Fibroblast of gingiva (primary cell): ENCODE measurements at regions not wholly inside any gene's neighbourhood (a gene's known extent, or its start where the extent isn't known, plus 50 kb on each side); places are given as distances from the start of the nearest gene placed in this dataset.

ENCODE experiments used
- DNase-seq: peaks from one replicate; pipeline ENCODE4 v3.0.0-alpha.2; 2011; ENCODE audit warnings: low read depth

DNA sequence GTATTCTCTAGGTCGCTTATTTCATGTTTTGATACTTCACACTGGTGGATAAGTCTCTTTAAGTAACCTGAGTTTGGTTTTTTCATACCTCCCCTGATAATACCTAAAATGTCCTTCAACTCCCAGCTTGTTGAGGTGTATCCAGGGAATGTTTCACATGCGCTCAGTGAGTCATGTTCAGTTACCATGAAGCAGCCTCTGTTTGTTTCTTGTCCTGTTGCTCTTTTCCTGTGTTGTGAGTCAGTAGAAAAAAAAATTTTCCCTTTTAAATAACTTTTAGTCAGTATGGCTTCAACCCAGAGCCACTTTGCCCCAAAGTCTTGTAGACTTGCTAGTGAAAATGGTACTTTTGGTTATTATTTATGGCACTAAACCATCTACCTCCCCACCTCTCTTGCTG, 278.4 kb upstream of the ZPLD1 start:
- DNase-seq: peak; percentile 77

DNA sequence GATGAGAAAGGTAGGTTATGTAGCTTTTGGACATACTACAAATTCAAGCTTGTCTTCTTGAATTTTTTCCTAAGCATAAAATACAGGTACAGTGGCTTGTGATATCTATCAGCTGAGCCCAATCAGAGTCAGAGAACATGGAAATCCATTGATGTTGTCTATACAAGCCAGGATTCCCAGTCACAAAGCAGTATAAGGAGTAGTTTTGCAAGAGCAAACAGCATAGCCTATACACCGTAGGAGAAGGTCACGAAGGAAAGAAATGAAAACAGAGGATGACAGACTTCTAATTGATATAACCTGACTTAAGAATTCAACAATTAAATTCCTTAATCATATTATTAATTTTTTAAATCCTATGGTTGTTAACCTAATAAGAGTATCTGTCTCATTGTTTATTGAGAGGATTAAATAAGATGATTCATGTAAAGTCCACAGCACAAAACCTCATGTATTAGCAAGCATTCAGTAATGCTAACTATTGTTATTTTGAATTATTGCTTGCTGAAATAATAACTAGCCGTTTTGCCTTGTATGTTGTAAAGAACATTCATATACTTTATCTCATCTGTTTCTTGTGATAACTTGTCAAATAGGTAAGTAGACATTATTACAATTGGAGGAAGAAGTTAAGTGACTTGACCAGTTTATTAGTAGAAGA, 276.6 kb upstream of the ZPLD1 start:
- DNase-seq: no peak

DNA sequence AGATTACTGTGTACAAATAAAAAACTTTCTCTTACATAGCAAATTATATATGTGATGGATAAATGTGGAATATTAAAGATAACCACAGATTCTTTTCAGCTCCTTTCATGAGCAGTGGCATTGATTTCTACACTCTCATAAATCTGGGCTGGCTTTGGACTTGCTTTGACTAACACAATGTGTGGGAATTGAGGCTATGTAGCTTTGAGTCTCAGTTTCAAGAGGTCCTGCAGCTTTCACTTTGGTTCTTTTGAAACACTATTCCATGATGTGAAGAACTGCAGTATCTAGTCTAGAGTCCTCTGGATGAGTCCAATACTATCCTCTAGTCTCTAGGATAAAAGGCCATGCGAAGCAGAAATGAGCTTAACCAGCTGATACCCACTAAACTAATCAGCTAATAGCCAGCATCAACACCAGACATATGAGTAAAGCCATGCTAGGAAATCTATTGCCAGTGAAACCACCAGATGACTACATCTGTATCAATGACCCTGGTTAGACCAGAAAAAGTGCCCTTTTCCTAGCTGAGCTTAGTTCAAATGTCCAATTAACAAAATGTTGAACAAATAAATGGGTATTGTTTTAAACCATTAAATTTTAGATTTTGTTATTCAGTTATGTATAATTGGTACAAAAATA, 274.9 kb upstream of the ZPLD1 start:
- no peak for DNase-seq

DNA sequence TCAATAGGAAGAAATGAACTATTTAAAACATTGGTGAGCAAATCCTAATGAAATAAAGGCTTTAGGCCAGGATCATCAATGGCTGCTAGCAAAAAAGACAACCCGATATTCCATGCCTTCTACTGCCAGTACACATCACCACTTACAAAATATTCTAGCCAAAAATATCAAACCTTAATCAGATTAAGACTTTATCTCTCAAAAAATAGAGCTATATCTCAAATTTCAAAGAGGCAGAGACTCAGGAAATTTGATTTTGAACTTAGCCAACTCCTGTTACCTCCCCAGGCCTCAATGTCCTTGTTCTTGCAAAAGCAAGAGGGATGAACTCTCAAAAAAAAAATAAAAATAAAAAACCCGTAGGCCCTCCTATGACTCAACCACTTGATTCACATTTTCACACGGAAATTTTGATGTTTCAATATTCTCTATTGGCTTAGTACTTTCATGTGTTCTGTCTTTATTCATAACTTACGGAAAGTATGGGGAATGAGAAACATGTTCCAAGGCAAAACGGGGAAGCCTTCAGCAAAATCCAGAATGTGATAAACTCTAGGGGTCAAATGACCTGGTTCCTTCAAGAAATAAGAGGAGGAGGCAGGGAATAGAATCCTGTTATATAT, 273.3 kb upstream of the ZPLD1 start:
- no peak for DNase-seq

DNA sequence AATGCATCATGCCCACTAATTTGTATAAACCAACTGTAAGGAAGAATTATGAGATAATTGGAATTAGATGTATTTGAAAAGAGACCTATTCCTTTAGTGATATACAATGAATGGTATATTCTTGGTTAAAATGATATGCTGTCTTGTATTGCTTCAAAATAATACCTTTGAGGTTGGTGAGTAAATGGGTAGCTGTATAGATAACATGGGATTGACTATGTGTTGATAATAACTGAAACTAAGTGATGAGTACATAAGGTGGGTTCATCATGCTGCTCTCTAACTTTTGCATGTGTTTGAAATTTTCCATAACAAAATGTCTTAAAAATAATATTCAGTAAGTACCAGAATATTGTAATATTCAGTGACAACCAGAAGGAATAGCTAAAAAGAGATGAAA, 272.6 kb upstream of the ZPLD1 start:
- no peak for DNase-seq

DNA sequence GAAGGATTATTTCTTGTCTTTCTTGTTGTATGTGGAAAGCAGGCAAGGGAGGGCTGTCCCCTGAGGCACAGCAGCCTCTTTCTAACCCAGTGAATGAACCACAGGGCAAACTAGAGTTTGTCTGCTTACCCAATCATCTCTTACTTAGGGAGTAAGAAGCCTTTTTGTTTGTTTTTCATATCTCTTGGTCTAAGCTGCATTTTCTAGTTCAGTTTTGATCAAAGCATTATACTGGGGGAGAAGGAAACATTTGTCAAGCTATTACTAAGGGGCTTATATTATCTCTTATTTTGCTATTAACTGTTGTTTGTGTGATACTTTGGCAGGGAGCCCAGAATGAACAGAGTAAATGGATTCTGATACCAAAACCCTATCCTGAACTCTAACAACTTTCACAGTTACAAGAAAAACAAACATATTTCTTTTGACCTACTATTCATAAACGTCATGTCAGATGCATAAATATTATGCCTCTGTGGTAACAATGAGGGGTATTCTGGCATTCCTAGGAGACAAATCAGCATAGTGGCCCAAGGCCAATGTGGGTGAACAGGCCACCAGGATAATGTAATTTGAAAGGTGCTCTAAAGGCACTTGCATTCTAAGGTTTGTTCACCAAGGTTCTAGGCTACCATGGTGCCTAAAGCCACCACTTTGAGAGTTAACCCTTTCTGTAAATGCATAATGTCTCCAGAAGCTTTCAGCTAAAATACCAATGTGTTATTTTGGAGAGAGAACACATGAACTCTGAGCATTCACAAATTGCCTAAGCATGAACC, 271.6 kb upstream of the ZPLD1 start:
- DNase-seq: peak; percentile 86

DNA sequence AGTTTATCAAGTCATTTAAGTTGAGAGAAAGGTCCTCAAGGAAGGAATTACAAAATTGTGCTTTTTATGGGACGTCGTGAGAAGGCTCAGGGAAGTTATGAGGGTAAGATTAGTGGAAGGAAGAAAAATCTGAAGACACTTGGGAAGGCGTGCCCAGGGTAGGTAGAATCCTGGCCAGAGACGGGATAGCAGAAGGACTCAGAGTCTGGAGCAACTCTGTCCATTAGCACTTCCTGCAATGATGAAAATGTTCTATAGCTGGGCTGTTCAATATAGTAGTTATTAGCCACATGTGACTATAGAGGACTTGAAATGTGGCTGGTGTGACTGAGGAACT, 271.0 kb upstream of the ZPLD1 start:
- DNase-seq: no peak

DNA sequence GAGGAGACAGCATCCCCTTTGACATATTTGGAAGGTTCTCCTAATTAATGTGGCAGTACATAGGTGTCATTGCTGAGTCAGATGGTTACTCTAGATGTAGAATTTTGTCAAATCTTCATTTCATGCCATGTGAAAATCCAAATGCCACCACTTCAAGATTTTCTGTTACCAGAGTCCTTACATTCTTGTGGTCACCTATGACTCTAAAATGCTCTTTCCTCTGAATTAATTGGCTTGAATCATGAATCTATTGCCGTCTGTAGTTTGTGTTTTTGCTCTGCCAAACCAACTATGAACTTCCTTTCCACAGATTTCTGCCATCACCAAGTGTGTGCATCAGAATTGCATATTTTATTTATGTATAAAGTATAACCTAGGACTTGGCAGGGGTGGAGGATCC, 269.4 kb upstream of the ZPLD1 start:
- peak; percentile 78 for DNase-seq

DNA sequence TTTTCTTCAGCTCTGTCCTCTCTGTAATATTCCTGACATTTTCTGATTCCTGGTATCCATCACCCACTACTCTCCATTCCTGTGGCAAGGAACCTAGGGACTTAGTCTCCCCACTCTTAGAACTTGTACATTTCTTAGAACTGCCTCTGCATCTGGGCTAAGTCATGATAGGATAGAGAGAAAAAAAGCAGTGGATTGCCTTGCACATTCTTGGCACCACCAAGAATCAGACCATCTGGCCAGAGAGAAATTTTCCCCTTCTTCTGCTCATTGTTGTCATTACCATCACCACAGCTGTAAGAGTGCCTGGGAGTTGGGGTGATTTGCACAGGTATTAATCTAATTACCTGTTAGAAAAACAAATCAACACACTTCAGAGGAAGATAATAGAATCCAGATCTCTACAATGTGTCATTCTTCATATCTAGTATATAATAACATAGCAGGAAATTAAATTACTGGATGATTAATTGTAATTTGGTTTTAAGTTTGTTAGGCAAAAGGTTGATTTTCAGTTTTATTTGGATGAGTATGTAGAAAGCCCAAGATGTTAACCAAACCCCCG, 264.8 kb upstream of the ZPLD1 start:
- DNase-seq: no peak

DNA sequence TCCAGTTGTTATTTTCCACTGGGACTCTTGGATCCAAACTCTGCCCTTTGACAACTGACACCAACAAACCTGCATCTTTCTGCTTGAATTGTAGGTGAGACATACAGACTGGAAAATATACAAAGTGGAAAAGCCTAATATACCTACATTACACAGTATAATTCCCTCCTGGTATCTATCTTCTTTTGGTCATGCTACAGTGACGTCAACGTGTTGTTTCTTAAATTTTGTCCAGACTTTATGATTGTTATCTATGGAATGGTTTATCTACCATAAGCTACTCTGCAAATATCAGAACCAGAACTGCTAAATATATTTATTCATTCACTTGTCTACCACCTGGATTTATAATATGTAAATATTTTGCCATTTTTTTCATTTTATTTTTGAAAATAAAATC, 264.3 kb upstream of the ZPLD1 start:
- DNase-seq: no peak

DNA sequence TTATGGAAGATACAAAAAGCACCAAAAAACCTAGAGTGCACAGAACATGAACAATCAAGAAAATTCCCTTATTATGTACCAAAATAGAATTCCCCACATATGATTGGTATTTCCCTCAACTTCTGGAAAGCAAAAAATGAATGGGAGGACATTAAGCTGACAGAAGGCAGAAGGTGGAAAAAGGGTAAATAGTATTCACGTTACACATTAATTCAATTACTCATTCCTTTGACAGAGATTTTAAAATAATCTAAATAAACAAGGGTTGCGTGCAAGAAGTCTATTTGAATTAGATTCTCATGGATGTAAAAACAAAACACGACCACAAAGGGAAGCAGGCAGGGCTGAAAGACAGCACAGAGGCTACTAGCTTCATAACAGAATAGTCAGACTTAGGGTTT, 260.5 kb upstream of the ZPLD1 start:
- peak; percentile 43 for DNase-seq

DNA sequence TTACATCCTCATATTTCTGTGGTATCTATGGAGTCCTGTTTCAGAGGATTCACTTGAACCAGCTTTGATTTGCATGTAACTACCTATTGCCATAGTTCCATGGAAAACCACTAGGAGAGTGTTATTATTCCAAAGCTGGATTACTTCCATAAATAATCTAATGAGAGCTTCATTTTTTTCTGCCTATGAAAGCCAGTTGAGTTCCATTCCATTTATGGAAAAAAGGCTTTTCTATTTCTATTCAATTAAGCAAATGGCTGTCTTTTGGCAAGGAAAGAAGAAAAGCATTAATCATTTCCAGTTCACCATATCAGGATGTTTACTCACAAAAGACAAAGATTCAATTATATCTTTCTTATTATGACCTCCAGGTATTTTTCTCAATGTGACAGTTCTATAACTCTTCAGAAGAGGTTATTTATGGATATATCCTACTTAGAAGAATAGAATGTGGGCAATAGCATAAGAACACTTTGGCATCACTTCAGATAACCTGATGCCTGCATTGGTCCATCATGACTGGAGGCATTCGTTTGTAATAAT, 259.9 kb upstream of the ZPLD1 start:
- DNase-seq: no peak

DNA sequence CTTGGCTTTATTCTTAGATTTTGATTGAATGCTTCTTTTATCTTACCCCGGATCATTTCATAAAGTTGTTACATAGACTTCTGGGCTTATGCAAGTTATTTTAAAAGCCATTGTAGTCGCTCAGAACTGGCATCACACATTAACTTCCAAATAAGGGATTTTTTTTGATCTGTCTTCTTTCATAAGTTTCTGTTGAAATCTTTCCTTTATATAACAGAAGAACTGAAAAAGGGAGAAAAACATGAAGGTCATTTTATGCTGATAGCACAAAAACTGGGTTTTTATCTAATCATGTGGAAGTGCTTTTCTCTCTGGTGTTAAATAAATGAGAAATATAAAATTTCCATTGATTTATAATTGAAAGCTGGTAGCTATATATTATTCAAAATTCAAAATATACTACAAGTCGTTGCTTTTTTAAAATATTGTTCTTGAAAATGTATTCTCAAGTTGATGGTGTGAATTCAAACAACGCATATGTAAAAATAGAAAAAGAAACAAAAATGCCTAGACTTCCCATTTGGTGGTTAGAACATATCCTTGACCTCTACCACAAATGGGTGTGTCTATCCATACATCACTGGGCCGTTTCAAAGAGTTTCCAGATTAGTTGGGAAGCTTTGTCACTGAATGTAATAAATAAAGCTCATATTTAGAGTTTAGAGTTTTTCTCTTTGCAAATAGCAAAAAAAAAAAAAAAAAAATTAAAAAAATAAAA, 258.3 kb upstream of the ZPLD1 start:
- DNase-seq: no peak

DNA sequence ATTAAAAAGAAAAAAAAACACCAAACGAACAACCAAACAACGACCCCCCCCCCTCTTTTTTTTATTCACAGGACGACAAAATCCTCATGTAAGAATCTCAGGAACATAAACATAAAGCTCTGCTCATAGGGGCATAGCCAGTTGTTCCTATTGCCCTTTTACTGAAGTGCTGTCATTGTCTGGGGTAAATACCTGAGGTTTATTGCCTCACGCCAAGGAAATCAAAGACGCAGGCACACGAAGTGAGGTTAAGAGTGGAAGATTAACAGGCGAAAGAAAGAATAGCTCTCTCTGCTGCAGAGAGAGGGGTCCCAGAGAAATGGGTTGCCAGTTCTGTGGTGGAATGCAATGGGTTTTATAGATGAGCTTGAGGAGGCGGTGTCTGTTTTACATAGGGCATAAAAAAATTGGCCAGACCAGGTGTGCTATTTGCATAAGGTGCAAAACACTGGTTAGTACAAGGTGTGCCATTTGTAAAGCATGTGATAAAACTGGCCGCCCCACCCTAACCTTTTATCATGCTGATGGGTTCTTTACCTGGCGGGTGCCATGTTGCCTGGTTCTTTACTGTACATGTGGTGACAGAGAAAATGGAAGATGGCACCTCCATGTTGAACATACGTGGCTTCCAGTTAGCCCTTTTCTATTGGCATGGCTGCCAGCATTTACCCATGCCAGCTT, 257.6 kb upstream of the ZPLD1 start:
- no peak for DNase-seq

DNA sequence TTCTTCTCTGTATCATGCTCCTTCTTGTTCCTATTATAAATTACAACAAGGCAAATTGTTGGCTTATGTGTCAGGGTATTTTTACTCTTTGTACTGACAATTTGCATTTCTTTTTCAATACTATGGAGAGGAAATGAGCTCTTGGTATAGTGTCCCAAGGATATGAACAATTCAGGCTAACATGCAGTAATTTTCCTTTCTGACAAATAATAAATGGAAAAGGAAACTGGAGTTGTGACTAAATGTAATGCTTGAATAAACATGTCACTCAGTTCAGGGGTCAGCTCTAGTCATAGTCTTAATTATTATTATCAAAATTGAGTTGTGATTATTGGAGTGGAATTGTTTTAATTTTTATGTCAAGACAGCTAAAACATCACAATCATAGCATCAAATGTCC, 256.0 kb upstream of the ZPLD1 start:
- DNase-seq: no peak

DNA sequence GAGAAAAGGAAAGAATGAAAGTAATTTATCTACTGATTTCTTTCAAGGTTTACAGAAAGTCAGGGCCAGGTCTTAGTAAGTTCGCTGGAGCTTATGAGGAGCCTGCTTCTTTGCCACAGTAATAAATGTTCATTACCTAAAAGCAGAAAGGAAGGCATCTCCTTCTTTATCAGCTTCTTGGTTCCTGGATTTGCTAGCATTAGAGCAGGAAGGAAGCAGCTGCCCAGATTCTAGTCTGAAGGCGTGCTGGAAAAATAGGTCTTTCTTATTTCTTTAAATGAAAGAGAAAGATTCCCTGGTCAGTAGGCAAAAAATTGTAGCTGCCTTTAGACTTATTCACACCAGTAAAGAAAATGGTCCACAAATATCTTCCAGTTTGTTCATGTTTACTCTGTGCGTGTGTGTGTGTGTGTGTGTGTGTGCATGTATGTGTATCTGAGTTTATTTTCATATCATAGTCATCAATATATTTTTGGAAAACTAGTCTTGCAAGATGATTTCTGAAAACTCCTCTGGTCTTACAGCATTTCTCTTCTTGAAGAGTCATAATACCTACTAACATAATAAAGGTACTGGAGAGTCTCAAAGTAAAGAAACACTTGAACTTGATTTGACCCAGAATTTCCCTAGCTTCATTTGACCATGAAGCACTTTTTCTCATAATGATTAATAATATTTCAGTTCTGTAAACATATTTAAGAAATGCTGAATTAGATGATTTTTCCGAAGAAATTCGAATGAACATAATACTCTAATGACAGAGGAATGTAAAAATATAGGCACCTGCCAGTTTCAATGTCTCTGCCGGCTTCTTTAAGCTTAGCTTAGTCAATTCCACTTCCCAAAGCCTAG, 255.3 kb upstream of the ZPLD1 start:
- peak; percentile 14 for DNase-seq

DNA sequence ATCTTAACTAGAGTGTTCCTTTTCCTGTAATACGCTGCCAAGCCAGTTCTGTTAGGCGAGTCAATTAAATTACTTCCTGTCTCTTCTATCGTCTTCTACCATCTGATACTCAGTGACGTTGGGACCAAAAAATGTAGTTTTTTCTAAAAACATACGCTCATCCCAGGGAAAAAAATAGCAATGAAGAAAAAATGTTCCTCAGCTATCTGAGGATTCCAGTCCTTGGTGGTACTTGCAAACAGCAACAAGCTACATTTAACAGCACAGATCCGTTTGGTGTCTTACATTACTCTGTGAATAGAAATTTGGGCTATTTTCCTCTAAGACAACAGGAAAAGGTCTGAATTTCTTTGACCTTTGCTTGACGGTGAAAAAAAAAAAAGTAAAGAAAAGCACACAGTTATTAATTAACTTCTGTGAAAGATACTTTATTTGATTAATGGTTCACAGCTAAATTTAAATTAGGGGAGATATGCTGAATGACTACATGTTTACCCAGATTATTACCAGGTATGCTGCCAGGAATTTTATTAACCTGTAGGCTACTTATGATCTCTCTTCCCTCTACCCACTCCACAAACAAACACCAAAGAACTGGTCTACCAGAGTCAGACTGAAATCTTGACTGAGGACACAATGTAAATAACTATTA, 254.4 kb upstream of the ZPLD1 start:
- peak; percentile 83 for DNase-seq

DNA sequence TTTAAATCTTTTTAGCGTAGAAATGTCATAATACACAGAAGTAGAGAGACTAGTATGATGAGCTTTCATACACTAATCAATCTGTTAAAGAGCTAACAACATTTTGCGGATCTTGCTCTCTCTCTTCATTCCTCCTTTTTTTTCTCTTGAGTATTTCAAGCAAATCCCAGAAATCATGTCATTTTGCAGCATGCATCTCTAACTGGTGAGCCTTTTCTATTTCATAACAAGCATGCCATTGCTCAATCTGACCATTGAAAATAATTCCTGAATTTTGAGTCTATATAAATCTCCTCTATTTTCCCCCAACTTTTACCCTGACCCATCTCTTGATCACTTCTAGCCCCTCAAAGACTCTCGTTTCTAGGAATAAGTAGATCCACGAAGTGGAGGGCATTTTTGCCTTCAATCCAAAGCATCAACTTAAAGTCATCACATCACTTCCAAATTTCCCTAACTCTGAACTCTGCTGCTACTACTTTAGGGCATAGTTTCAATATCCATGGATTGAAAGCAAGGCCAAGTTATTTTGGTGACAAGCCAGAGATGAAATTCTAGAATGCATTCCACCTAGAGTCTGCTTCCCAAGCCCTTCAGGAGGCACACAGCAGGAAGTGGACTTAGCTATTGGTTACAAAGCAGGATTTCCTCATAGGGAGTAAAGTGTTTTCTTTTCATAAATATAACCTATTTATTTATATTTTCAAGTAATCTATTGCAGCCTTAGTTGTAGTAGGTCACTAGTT, 253.5 kb upstream of the ZPLD1 start:
- peak; percentile 85 for DNase-seq

DNA sequence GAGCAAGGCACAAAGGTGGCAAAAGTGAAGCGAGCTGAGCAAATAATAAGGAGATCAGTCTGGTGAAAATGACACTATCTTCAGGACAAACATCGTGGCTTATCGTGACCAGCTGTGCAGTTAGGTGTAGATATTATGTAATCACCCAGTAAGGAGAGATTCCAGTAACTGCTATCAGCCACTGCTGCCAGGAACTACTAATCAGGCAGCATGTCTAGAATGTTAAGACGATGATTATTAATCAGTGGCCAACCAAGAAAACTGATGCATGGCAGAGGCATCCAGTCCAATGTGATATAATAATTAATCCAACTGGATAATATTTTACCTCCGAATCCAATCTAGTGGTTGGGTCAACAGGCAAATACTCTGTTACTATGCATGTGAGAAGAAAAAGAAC, 252.7 kb upstream of the ZPLD1 start:
- no peak for DNase-seq
